HL-60/S4 treated with retinoic acid at 250 ng/mL for 4 days and 3 days (cell line): ENCODE measurements at regions not wholly inside any gene's neighbourhood (a gene's known extent, or its start where the extent isn't known, plus 50 kb on each side); places are given as distances from the start of the nearest gene placed in this dataset.

Source experiments
- in situ Hi-C: fragments of 300-500 bp; cut with MboI; formaldehyde crosslinking; loops from 2 replicates; pipeline ENCODE4 v1.7.0; 2022; ENCODE audit warnings: low sequenced_read_pairs

- in situ Hi-C loops = no loop called here
Observed at GRCh38 chr4:11494232-11494631, 65.5 kb upstream of the HS3ST1 start.

- in situ Hi-C loops = no loop called here
Observed at GRCh38 chr4:11489453-11490083, 60.9 kb upstream of the HS3ST1 start.

- in situ Hi-C loops = no loop called here
Observed at GRCh38 chr4:11488657-11489452, 60.2 kb upstream of the HS3ST1 start.

GRCh38 chr4:11487868-11488544 is 59.3 kb upstream of the HS3ST1 start:
- in situ Hi-C loops = no loop called here

- in situ Hi-C loops = no loop called here
Observed at GRCh38 chr4:11487139-11487538, 58.4 kb upstream of the HS3ST1 start.

- in situ Hi-C loops = no loop called here
Observed at GRCh38 chr4:11485926-11486325, 57.2 kb upstream of the HS3ST1 start.

- in situ Hi-C loops = no loop called here
Observed at GRCh38 chr4:11484531-11484930, 55.8 kb upstream of the HS3ST1 start.

- in situ Hi-C loops = no loop called here
Observed at GRCh38 chr4:11483046-11483445, 54.4 kb upstream of the HS3ST1 start.

GRCh38 chr4:11480683-11481082 is 52.0 kb upstream of the HS3ST1 start:
- in situ Hi-C loops = no loop called here
